WI38 (cell line): ENCODE measurements at regions not wholly inside any gene's neighbourhood (a gene's known extent, or its start where the extent isn't known, plus 50 kb on each side); places are given as distances from the start of the nearest gene placed in this dataset.

Experiments used
- H3K4me3 ChIP-seq: 2 replicates; pipeline ENCODE4 v1.5.1; 2011; ENCODE audit warnings: low read depth, mild to moderate bottlenecking, control low read depth, low read length
- CTCF ChIP-seq: IDR thresholded peaks from 2 replicates; pipeline ENCODE4 v1.5.1; 2012; ENCODE audit warnings: low read depth, mild to moderate bottlenecking, control low read depth, low read length

- TF ChIP-seq CTCF: no peak
- no peak overlapping the region for H3K4me3 ChIP-seq
These were observed 1091.5 kb upstream of the GYPC start for GRCh38 chr2:125564471-125564870.

GRCh38 chr2:125566422-125566821 lies 1089.5 kb upstream of the GYPC start:
- no peak overlapping the region for H3K4me3 ChIP-seq
- TF ChIP-seq CTCF: no peak

GRCh38 chr2:125567100-125567499 lies 1088.9 kb upstream of the GYPC start:
- no peak for TF ChIP-seq CTCF
- H3K4me3 ChIP-seq: no peak overlapping the region

- H3K4me3 ChIP-seq: no peak overlapping the region
- TF ChIP-seq CTCF: no peak
These were observed 1083.3 kb upstream of the GYPC start for GRCh38 chr2:125572660-125573059.

GRCh38 chr2:125573432-125573831 lies 1082.5 kb upstream of the GYPC start:
- H3K4me3 ChIP-seq: no peak overlapping the region
- TF ChIP-seq CTCF: no peak

GRCh38 chr2:125576558-125576957 lies 1079.4 kb upstream of the GYPC start:
- TF ChIP-seq CTCF: no peak
- H3K4me3 ChIP-seq: no peak overlapping the region

- H3K4me3 ChIP-seq: no peak overlapping the region
- no peak for TF ChIP-seq CTCF
These were observed 1074.4 kb upstream of the GYPC start for GRCh38 chr2:125581557-125581956.
